GM10266 (cell line): ENCODE measurements at regions not wholly inside any gene's neighbourhood (a gene's known extent, or its start where the extent isn't known, plus 50 kb on each side); places are given as distances from the start of the nearest gene placed in this dataset.
"Not testable (repeated sequence)": the region's sequence is repeated elsewhere in the genome, so short reads cannot be mapped to it uniquely, and the experiment has no call there.

Experiments
- DNase-seq: peaks from one replicate; pipeline ENCODE4 v3.0.0; 2012; ENCODE audit errors: extremely low spot score
- CTCF ChIP-seq: IDR thresholded peaks from 2 replicates; pipeline ENCODE4 v1.5.1; 2012; ENCODE audit warnings: mild to moderate bottlenecking, low read depth; ENCODE audit not compliant: control insufficient read depth, insufficient read depth; ENCODE audit errors: missing control alignments

- no peak for TF ChIP-seq CTCF
- DNase-seq = no peak
Measured at GRCh38 chr1:101175466-101175865, 61.4 kb upstream of the S1PR1 start.

- no peak for TF ChIP-seq CTCF
Measured at GRCh38 chr1:101174722-101175121, 62.1 kb upstream of the S1PR1 start.

GRCh38 chr1:101174298-101174697, 62.5 kb upstream of the S1PR1 start:
- DNase-seq = not testable (repeated sequence)

More at GRCh38 chr1:101174722-101175121, 62.1 kb upstream of the S1PR1 start:
- DNase-seq = no peak

- DNase-seq = no peak
- no peak for TF ChIP-seq CTCF
Measured at GRCh38 chr1:101170506-101171050, 66.2 kb upstream of the S1PR1 start.

GRCh38 chr1:101167891-101168290, 68.9 kb upstream of the S1PR1 start:
- no peak for DNase-seq
- TF ChIP-seq CTCF = no peak

- no peak for DNase-seq
- no peak for TF ChIP-seq CTCF
Measured at GRCh38 chr1:101166583-101167120, 70.2 kb upstream of the S1PR1 start.

- no peak for TF ChIP-seq CTCF
- no peak for DNase-seq
Measured at GRCh38 chr1:101165954-101166353, 70.9 kb upstream of the S1PR1 start.

- no peak for TF ChIP-seq CTCF
- no peak for DNase-seq
Measured at GRCh38 chr1:101165532-101165931, 71.3 kb upstream of the S1PR1 start.
